Neural cell (in vitro differentiated cells): ENCODE measurements at regions not wholly inside any gene's neighbourhood (a gene's known extent, or its start where the extent isn't known, plus 50 kb on each side); places are given as distances from the start of the nearest gene placed in this dataset.

ENCODE experiments used
- H2AFZ ChIP-seq: fragments of 200-600, 300-800 bp; sonication (generic), shearing (Covaris generic); 2 replicates; pipeline ENCODE4 v1.6.0; 2014; ENCODE audit warnings: low read depth, mild to moderate bottlenecking, antibody characterized with exemption, low read length, moderate library complexity
- H3F3A ChIP-seq: fragments of 200-600 bp; shearing (Covaris generic); 2 replicates; pipeline ENCODE4 v1.6.1; 2016; ENCODE audit warnings: mild to moderate bottlenecking, moderate library complexity, mixed read lengths, antibody characterized with exemption, low read length; ENCODE audit not compliant: insufficient read depth, poor library complexity, severe bottlenecking
- H3K27ac ChIP-seq: fragments of 200-600, 300-800 bp; sonication (generic), shearing (Covaris generic); 2 replicates; pipeline ENCODE4 v1.5.1; 2014; ENCODE audit warnings: mild to moderate bottlenecking, low read length, moderate library complexity
- H3K27me3 ChIP-seq: fragments of 300-800, 200-600 bp; sonication (generic), shearing (Covaris generic); 2 replicates; pipeline ENCODE4 v1.6.0; 2014; ENCODE audit warnings: mild to moderate bottlenecking, low read depth, low read length, moderate library complexity; ENCODE audit not compliant: insufficient read depth
- H3K36me3 ChIP-seq: fragments of 300-800, 200-600 bp; sonication (generic), shearing (Covaris generic); 2 replicates; pipeline ENCODE4 v1.5.1; 2014; ENCODE audit warnings: mild to moderate bottlenecking, antibody characterized with exemption, low read length, moderate library complexity; ENCODE audit not compliant: insufficient read depth
- H3K4me2 ChIP-seq: fragments of 300-800, 200-600 bp; sonication (generic), shearing (Covaris generic); 2 replicates; pipeline ENCODE4 v1.6.0; 2014; ENCODE audit warnings: mild to moderate bottlenecking, low read length
- H3K4me3 ChIP-seq: fragments of 300-800, 200-600 bp; sonication (generic), shearing (Covaris generic); 2 replicates; pipeline ENCODE4 v1.5.1; 2014; ENCODE audit warnings: mild to moderate bottlenecking, low read length, moderate library complexity
- H3K79me2 ChIP-seq: fragments of 200-600 bp; shearing (Covaris generic); replicated peaks from 2 replicates; pipeline ENCODE4 v1.6.0; 2014; ENCODE audit warnings: mild to moderate bottlenecking, low read length, moderate library complexity; ENCODE audit not compliant: insufficient read depth
- H3K9ac ChIP-seq: fragments of 300-800, 200-600 bp; sonication (generic), shearing (Covaris generic); 2 replicates; pipeline ENCODE4 v1.6.1; 2016; ENCODE audit warnings: mild to moderate bottlenecking, low read length, mixed read lengths
- H3K9me2 ChIP-seq: fragments of 200-600 bp; shearing (Covaris generic); 2 replicates; pipeline ENCODE4 v1.6.1; 2016; ENCODE audit warnings: mild to moderate bottlenecking, low read length, mixed read lengths; ENCODE audit not compliant: insufficient read depth
- H3K9me3 ChIP-seq: fragments of 200-600, 300-800 bp; sonication (generic), shearing (Covaris generic); 2 replicates; pipeline ENCODE4 v1.6.1; 2016; ENCODE audit warnings: mild to moderate bottlenecking, mixed run types, low read length, moderate library complexity, mixed read lengths
- H4K20me1 ChIP-seq: fragments of 200-600 bp; shearing (Covaris generic); 2 replicates; pipeline ENCODE4 v1.6.1; 2016; ENCODE audit warnings: mild to moderate bottlenecking, mixed run types; ENCODE audit not compliant: insufficient read depth
- CTCF ChIP-seq: fragments of 450-650 bp; IDR thresholded peaks from 2 replicates; pipeline ENCODE4 v1.5.1; 2014; ENCODE audit warnings: antibody characterized with exemption, mild to moderate bottlenecking, moderate library complexity; ENCODE audit not compliant: poor library complexity, severe bottlenecking
- EP300 ChIP-seq: fragments of 450-650 bp; conservative IDR thresholded peaks from 2 replicates; pipeline ENCODE4 v1.6.1; 2014; ENCODE audit warnings: antibody characterized with exemption, mild to moderate bottlenecking, moderate library complexity; ENCODE audit not compliant: poor library complexity, severe bottlenecking
- EZH2 ChIP-seq: fragments of 200-600, 300-800 bp; shearing (Covaris generic), sonication (generic); IDR thresholded peaks from 2 replicates; pipeline ENCODE4 v1.6.1; 2014; ENCODE audit warnings: antibody characterized with exemption, low read length, borderline replicate concordance, mild to moderate bottlenecking; ENCODE audit not compliant: insufficient read depth, poor library complexity, severe bottlenecking
- MXI1 ChIP-seq: fragments of 450-650 bp; conservative IDR thresholded peaks from 2 replicates; pipeline ENCODE4 v1.6.1; 2014; ENCODE audit warnings: antibody characterized with exemption, mild to moderate bottlenecking; ENCODE audit not compliant: poor library complexity, severe bottlenecking
- POLR2AphosphoS5 ChIP-seq: IDR thresholded peaks from 2 replicates; pipeline ENCODE4 v1.6.1; 2012
- RAD21 ChIP-seq: fragments of 450-650 bp; conservative IDR thresholded peaks from 2 replicates; pipeline ENCODE4 v1.6.1; 2014; ENCODE audit warnings: antibody characterized with exemption, mild to moderate bottlenecking, moderate library complexity
- REST ChIP-seq: IDR thresholded peaks from 2 replicates; pipeline ENCODE4 v1.6.1; 2012; ENCODE audit warnings: borderline replicate concordance
- SMC3 ChIP-seq: fragments of 450-650 bp; conservative IDR thresholded peaks from 2 replicates; pipeline ENCODE4 v1.6.1; 2014; ENCODE audit warnings: antibody characterized with exemption, mild to moderate bottlenecking, moderate library complexity; ENCODE audit not compliant: poor library complexity
- TAF1 ChIP-seq: IDR thresholded peaks from 2 replicates; pipeline ENCODE4 v1.6.1; 2012; ENCODE audit warnings: low read depth

DNA sequence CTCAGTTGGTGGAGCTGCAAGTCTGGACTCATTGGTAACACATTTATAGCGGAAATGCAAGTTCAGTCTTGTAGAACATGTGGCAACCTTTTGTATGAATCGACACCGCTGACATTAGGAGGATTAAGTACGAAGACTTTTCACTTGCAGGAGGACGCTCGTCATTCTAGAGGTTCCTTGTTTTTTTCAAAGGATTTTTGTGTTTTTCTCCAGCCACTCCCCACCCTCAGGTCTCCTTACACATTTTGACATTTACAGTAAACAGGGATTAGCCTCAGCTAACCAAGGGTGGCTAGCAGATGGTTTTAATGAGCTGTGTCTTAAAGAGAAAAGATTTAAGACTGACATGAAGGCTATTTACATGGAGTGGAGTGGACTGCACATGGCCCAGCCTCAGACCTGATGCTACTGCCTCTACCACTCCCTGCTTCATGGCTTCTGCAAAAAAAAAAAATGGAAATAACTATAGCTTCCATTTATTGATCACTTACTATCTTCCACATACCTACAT lies 173.8 kb downstream of the TRIB2 start:
- Histone ChIP-seq H3K9me3 (no peaks in the 10 kb centered on the region), H3K4me3 (no peak overlapping the region), H3K36me3 (no peaks in the 10 kb centered on the region), H3F3A (no peaks in the 10 kb centered on the region), H4K20me1 (no peaks in the 10 kb centered on the region), H3K27ac (no peak overlapping the region), H3K79me2 (no peaks in the 10 kb centered on the region), H3K9ac (no peak overlapping the region), H3K27me3 (no peaks in the 10 kb centered on the region), H3K4me2 (no peak overlapping the region), H3K9me2 (no peaks in the 10 kb centered on the region), H2AFZ (no peak overlapping the region)
- TF ChIP-seq EP300 = no peak
- TF ChIP-seq EZH2 = no peak
- TF ChIP-seq POLR2AphosphoS5 = no peak

DNA sequence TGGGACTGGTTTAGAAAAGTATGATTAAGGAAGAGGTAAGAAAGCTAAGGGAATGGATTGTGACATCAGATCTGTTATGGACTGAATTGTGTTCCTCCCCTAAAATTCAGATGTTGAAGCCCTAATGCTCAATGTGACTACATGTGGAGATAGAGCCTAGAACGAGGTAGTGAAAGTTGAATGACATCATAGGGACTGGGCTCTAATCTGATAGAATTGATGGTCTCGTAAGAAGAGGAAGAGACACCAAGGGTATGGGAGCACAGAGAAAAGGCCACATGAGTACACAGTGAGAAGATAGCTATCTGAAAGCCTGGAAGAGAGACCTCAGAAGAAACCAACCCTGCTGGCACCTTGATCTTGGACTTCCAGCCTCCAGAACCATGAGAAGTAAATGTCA lies 178.3 kb downstream of the TRIB2 start:
- H4K20me1 ChIP-seq = no peaks in the 10 kb centered on the region
- H3K27me3 ChIP-seq = no peaks in the 10 kb centered on the region
- H3K4me2 ChIP-seq = no peak overlapping the region
- H3K9me3 ChIP-seq = no peaks in the 10 kb centered on the region
- TF ChIP-seq EZH2 = no peak
- TF ChIP-seq RAD21 = no peak
- no peak for TF ChIP-seq MXI1
- TF ChIP-seq EP300 = no peak
- no peak for TF ChIP-seq POLR2AphosphoS5
- no peak for TF ChIP-seq CTCF
- no peak for TF ChIP-seq SMC3
- no peak for TF ChIP-seq REST
- no peak for TF ChIP-seq TAF1
- no peak overlapping the region for H2AFZ ChIP-seq
- no peak overlapping the region for H3K9ac ChIP-seq
- no peaks in the 10 kb centered on the region for H3K9me2 ChIP-seq
- no peak overlapping the region for H3K27ac ChIP-seq
- H3K36me3 ChIP-seq = no peaks in the 10 kb centered on the region
- H3K79me2 ChIP-seq = no peaks in the 10 kb centered on the region
- no peak overlapping the region for H3K4me3 ChIP-seq
- H3F3A ChIP-seq = no peaks in the 10 kb centered on the region
